Activated CD8-positive, alpha-beta T cell treated with anti-CD3 and anti-CD28 coated beads, Interleukin-2, amount 10 ng/mL, durations not matched to agents 7 days and 5 days (primary cell): ENCODE measurements at regions not wholly inside any gene's neighbourhood (a gene's known extent, or its start where the extent isn't known, plus 50 kb on each side); places are given as distances from the start of the nearest gene placed in this dataset.

Experiments
- ATAC-seq: fragments of 150-1000 bp; cut with Tn5 transposase; one replicate; pipeline ENCODE4 v1.10.0; 2021; ENCODE audit warnings: moderate library complexity
- CTCF ChIA-PET: fragments of 350-600 bp; sonication (Branson Sonifier 250); formaldehyde crosslinking; loops from one replicate; lab custom pipeline; 2021; ENCODE audit warnings: antibody characterized with exemption; lab: Charles Lee
- POLR2A ChIA-PET: fragments of 350-600 bp; sonication (Branson Sonifier 250); formaldehyde crosslinking; loops from one replicate; lab custom pipeline; 2021; ENCODE audit warnings: antibody characterized with exemption; lab: Charles Lee
- DNase-seq: peaks from one replicate; pipeline ENCODE4 v3.0.0-alpha.2; 2020
- H3K27ac Mint-ChIP-seq: one replicate; pipeline ENCODE4 v1.8.0; 2021; ENCODE audit warnings: mild to moderate bottlenecking, mixed read lengths
- H3K27me3 Mint-ChIP-seq: one replicate; pipeline ENCODE4 v1.8.0; 2021; ENCODE audit warnings: low read depth, mixed read lengths
- H3K36me3 Mint-ChIP-seq: one replicate; pipeline ENCODE4 v1.8.0; 2021; ENCODE audit warnings: low read depth, mixed read lengths
- H3K4me1 Mint-ChIP-seq: one replicate; pipeline ENCODE4 v1.8.0; 2021; ENCODE audit warnings: low read depth, mixed read lengths
- H3K4me3 Mint-ChIP-seq: one replicate; pipeline ENCODE4 v1.8.0; 2021; ENCODE audit warnings: mild to moderate bottlenecking, mixed read lengths
- H3K9me3 Mint-ChIP-seq: one replicate; pipeline ENCODE4 v1.8.0; 2022; ENCODE audit warnings: mixed read lengths; ENCODE audit not compliant: insufficient read depth

GRCh38 chr2:45069684-45070083 is 60.4 kb upstream of the SIX2 start:
- POLR2A ChIA-PET: no interaction called here
- ATAC-seq: no peak
- H3K27me3 Mint-ChIP-seq: peaks cover 2% of the 10 kb centered on the region

GRCh38 chr2:45068571-45069140 is 59.4 kb upstream of the SIX2 start:
- Mint-ChIP-seq H3K4me1 (no peaks in the 10 kb centered on the region), H3K9me3 (no peaks in the 10 kb centered on the region), H3K4me3 (no peak overlapping the region), H3K27ac (no peak overlapping the region), H3K27me3 (peaks cover 2% of the 10 kb centered on the region), H3K36me3 (no peaks in the 10 kb centered on the region)
- ATAC-seq: no peak
- CTCF ChIA-PET: no interaction called here
- POLR2A ChIA-PET: no interaction called here
- DNase-seq: no peak

More at GRCh38 chr2:45069684-45070083, 60.4 kb upstream of the SIX2 start:
- H3K36me3 Mint-ChIP-seq: no peaks in the 10 kb centered on the region
- H3K4me3 Mint-ChIP-seq: no peak overlapping the region
- H3K27ac Mint-ChIP-seq: no peak overlapping the region
- H3K9me3 Mint-ChIP-seq: no peaks in the 10 kb centered on the region
- DNase-seq: no peak
- CTCF ChIA-PET: no interaction called here
- H3K4me1 Mint-ChIP-seq: no peaks in the 10 kb centered on the region

GRCh38 chr2:45067859-45068570 is 58.8 kb upstream of the SIX2 start:
- Mint-ChIP-seq H3K4me3 (no peak overlapping the region), H3K9me3 (no peaks in the 10 kb centered on the region), H3K27me3 (peaks cover 2% of the 10 kb centered on the region), H3K36me3 (no peaks in the 10 kb centered on the region), H3K4me1 (no peaks in the 10 kb centered on the region), H3K27ac (no peak overlapping the region)
- POLR2A ChIA-PET: no interaction called here
- no peak for DNase-seq
- ATAC-seq: no peak
- CTCF ChIA-PET: no interaction called here
